ENCODE measurements at regions not wholly inside any gene's neighbourhood (a gene's known extent, or its start where the extent isn't known, plus 50 kb on each side); places are given as distances from the start of the nearest gene placed in this dataset.

GRCh38 chr15:100705841-100706240, 103.5 kb downstream of the ASB7 start:
- Histone ChIP-seq H3K27ac (replicated peaks in 1 of 4) (no peak overlapping the region), H3K9me3 (no peaks in the 10 kb centered on the region), H3K36me3 (no peaks in the 10 kb centered on the region), H3K27me3 (no peaks in the 10 kb centered on the region), H3K4me1 (peaks cover 0 to 3% (median 0%) of the 10 kb centered on the region in 4 donors), H3K4me3 (no peak overlapping the region)
- 100% methylated on average over 1 of the region's 11 CpGs for WGBS
- intact Hi-C loops (cut with DNase I) = no loop called here
- TF ChIP-seq, protein P1, sequence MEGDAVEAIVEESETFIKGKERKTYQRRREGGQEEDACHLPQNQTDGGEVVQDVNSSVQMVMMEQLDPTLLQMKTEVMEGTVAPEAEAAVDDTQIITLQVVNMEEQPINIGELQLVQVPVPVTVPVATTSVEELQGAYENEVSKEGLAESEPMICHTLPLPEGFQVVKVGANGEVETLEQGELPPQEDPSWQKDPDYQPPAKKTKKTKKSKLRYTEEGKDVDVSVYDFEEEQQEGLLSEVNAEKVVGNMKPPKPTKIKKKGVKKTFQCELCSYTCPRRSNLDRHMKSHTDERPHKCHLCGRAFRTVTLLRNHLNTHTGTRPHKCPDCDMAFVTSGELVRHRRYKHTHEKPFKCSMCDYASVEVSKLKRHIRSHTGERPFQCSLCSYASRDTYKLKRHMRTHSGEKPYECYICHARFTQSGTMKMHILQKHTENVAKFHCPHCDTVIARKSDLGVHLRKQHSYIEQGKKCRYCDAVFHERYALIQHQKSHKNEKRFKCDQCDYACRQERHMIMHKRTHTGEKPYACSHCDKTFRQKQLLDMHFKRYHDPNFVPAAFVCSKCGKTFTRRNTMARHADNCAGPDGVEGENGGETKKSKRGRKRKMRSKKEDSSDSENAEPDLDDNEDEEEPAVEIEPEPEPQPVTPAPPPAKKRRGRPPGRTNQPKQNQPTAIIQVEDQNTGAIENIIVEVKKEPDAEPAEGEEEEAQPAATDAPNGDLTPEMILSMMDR (IDR thresholded peaks at IDR 0.05) = no peak
- TF ChIP-seq POLR2A (IDR thresholded peaks at IDR 0.05; ENCODE audit: low read depth) = no peak
- TF ChIP-seq EP300 (IDR thresholded peaks at IDR 0.05) = no peak
- TF ChIP-seq POLR2AphosphoS5 (IDR thresholded peaks at IDR 0.05) = no peak
- no peak for DNase-seq (ENCODE audit: extremely low spot score)

DNA sequence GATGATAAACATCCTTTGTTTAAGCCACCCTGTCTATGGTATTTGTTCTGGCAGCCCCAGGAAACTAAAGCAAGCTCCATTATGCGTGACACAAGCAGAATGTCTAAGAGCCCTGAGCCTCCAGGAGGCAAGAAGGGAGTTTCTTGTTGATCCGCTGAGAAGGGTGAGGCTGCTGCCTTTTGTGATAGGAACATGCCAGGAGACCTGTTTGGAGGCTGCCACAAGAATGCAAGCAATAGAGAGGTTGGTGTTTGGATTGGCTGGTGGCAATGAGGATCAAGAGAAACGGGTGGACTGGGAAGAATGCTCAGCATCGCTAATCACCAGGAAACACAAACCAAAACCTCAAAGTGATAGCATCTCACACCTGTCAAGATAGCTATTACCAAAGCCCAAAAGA, 104.8 kb downstream of the ASB7 start:
- Histone ChIP-seq H3K27me3 (no peaks in the 10 kb centered on the region), H3K4me1 (peaks cover 8 to 16% (median 13%) of the 10 kb centered on the region in 4 donors), H3K4me3 (no peak overlapping the region), H3K9me3 (no peaks in the 10 kb centered on the region), H3K36me3 (no peaks in the 10 kb centered on the region), H3K27ac (replicated peaks in 1 of 4) (no peak overlapping the region)
- no peak for DNase-seq (ENCODE audit: extremely low spot score)
- intact Hi-C loops (cut with DNase I) = no loop called here
- TF ChIP-seq, protein P1 (IDR thresholded peaks at IDR 0.05) = no peak
- no peak for TF ChIP-seq EP300 (IDR thresholded peaks at IDR 0.05)
- no peak for TF ChIP-seq POLR2A (IDR thresholded peaks at IDR 0.05; ENCODE audit: low read depth)
- no peak for TF ChIP-seq POLR2AphosphoS5 (IDR thresholded peaks at IDR 0.05)
- 59% methylated on average over 4 of the region's 4 CpGs for WGBS

- Histone ChIP-seq H3K9me3 (no peaks in the 10 kb centered on the region), H3K36me3 (no peaks in the 10 kb centered on the region), H3K4me1 (peaks cover 15 to 21% (median 17%) of the 10 kb centered on the region in 4 donors), H3K27me3 (no peaks in the 10 kb centered on the region), H3K27ac (replicated peaks in 1 of 4) (no peak overlapping the region), H3K4me3 (no peak overlapping the region)
- TF ChIP-seq POLR2A (IDR thresholded peaks at IDR 0.05; ENCODE audit: low read depth) (no peak), EP300 (IDR thresholded peaks at IDR 0.05) (no peak), POLR2AphosphoS5 (IDR thresholded peaks at IDR 0.05) (no peak)
- TF ChIP-seq, protein P1 (IDR thresholded peaks at IDR 0.05) = no peak
- intact Hi-C loops (cut with DNase I) = no loop called here
- WGBS = 89% methylated on average over 3 of the region's 3 CpGs
- no peak for DNase-seq (ENCODE audit: extremely low spot score)
Measured at GRCh38 chr15:100708916-100709315, 106.5 kb downstream of the ASB7 start.

GRCh38 chr15:100710222-100710621, 107.8 kb downstream of the ASB7 start:
- H3K9me3 ChIP-seq = no peaks in the 10 kb centered on the region
- DNase-seq (ENCODE audit: extremely low spot score) = no peak
- H3K4me3 ChIP-seq = no peak overlapping the region
- no peaks in the 10 kb centered on the region for H3K36me3 ChIP-seq
- peaks cover 15 to 21% (median 17%) of the 10 kb centered on the region in 4 donors for H3K4me1 ChIP-seq
- intact Hi-C loops (cut with DNase I) = no loop called here
- TF ChIP-seq POLR2A (IDR thresholded peaks at IDR 0.05; ENCODE audit: low read depth) (no peak), POLR2AphosphoS5 (IDR thresholded peaks at IDR 0.05) (no peak), EP300 (IDR thresholded peaks at IDR 0.05) (no peak)
- TF ChIP-seq, protein P1 (IDR thresholded peaks at IDR 0.05) = no peak
- H3K27me3 ChIP-seq = no peaks in the 10 kb centered on the region
- no peak overlapping the region for H3K27ac ChIP-seq (replicated peaks in 1 of 4)
- WGBS = 48% methylated on average over 2 of the region's 2 CpGs
